ENCODE measurements at regions not wholly inside any gene's neighbourhood (a gene's known extent, or its start where the extent isn't known, plus 50 kb on each side); places are given as distances from the start of the nearest gene placed in this dataset.

DNA sequence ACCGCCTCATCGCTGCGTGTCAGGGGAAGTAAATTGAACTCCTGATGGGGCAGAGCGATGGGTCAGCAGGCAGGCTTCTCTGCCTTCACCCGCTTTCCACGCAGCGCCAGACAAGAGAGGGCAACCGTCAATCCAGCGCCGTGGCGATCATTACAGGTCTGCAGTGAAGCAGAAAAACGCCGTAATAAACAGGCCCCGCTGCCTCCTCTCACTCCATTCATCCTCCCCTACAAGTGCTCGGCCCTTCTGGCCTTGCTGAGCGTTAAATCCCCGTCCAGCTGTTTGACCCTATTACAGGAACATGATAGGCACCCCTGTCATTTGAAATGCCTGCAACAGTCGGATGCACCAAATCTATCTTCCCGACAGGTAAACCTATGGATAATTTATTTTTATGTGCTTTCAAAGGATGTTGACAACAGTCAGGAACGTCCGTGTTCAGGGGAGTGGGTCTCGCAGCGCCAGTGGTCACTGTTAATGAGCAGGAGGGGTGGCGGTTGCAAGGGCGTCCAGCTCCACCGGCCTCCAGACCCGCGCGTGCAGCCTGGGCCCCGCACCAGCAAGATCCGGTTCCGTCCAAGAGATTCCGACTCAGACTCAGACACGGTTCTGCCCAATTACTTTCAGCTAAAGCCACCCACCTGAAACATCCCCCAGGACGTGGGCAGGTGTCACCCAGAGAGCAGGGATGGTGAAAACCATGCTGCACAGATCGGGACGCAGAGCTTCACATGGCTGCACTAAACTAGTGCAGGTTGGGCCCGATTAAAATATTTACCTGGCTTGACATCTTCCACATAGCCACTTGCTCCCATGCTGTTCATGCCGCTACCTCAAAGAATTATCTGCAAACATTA is 508.0 kb upstream of the MGMT start:
- DNase-seq = no peak

DNA sequence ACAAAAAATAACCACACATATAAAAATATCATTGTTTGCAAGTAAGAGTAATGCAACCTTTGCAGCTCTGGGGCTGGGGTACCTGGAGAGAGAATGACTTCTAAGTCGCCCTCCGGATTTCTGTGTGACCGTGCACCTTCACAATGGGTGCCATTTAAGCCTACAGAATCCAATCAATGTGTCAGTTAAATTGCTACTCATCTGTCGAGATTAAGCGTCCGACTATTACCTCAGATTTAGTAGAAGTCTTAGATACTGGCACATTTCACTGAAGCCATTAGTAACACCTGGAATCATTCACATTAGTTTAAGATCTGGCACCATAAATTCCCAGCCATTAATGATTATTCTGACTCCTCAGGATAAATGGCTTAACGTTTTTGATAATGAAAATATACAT is 507.3 kb upstream of the MGMT start:
- DNase-seq = no peak

DNA sequence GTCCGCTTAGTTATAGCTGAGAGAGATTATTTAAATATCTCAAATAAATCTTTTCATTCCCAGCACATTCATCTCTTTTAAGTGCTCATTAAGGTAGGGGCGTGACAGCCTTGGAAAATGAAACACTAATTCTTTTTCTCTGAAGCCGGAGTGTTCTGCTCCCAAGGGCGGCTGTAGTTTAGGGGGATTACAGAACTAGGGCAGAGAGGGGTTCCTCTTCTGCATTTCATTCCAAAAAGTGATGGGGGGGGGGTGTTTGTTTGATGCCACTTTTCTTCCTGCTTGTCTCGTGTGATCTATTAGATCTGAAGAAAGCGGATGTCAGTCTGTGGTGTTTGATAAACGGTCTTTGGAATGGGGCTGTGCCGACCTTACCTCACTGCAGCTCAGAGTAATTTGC is 506.5 kb upstream of the MGMT start:
- no peak for DNase-seq

DNA sequence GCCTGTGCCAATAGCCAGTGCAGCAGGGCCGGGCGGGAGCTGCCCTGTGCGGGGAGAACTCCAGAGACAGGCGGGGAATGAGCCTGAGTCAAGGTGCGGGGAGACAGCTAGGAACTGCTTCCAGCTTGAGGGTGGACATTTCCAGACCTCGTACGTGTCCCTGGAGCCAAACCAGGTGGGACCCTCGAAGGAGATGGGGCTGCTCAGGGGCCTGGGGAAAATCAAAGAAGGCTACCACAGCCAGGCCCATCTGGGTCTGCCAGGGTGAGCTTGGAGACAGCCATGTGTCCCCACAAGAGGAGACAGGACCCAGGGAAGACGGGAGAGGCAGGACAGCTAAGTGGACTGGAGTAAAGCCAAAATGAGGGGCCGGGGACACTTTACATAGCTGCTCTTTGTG is 504.9 kb upstream of the MGMT start:
- DNase-seq = no peak

DNA sequence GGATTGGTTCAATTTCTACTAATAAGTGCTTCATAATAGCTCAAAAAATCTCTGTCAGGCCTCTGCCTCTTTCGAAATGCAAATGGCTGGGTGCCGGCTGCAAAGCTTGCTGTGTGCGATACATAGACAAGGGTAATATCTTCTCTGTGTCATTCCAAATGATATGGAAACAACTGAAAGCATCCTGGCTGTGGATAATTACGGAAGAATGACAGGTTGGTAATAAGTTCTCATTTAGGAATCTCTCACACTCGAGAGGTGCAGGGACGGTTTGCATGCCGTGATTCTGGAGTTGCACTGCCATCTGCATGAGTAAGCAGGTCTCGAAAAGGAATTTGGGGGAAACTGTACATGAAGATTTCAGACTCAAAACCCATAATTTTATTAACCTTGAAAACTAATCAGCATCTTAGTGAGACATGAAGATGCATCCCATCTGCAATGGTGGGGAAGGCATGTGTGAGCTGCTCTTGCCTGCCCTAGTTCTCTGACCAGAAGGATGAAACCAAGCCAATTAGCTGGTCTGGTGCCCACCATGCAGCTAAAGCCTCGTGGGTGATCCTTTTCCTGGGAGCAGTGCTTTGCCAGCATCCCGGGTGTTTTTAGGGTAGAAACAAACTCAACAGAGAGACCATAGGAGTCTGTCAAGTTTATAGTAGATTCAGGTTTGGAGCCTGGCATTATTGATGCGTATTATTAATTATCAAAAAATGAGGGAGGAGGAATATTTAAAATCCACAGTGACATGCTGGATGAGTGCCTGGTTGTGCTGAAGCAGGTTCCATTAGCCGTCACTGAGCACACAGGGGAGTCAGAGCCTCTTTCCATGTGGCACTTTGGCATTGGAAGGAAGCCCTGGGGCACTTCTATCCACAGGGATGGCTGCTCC is 503.6 kb upstream of the MGMT start:
- no peak for DNase-seq

DNA sequence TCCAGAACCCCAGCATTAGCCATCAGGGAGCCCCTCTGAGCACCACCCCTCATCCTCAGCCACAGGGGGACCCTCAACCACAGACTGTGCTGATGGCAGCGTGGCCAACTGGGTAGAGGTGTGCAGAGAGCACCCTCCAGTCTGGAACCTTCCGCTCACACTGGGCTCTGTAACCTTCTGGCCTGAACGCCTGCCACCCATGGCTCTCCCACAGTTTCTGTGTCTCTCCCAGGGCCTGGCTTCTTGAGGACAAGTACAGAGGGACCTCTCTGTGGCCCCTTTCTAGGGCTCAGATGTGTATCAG is 503.0 kb upstream of the MGMT start:
- no peak for DNase-seq

DNA sequence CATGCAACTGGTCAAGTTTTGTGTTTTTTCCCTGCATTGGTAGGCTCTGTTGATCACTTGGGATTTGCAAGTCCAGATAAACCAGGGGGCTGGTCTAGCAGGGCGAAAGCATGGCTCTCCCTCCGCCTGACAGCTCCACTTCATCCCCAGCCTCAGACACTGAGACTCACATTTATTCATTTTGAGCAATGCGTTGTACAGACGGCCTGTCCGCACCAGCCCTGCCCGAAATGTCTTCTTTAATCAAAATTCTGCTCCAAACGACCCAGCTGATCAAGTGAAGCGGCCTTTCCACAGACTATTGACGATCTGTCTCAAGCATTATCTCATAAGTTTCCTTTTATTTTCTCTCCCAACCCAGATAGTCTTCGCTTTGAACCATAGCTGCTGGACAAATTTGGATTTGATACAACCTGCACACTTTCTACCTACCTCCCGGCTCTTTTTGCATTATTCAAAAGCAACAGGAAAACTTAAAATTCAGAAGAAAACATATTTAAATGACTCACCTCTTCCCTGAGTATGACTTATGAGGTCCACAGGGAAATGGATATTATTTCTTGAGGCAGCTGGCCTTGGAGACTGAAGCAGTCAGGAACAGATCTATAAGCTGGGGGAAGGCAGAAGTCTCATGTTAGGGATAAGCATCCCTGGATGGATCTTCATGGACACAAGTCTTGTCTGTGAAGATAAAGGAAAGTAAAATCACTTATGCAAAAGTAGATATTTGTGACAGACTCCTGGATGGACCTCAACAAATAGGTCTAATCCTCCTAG is 498.9 kb upstream of the MGMT start:
- DNase-seq = no peak

DNA sequence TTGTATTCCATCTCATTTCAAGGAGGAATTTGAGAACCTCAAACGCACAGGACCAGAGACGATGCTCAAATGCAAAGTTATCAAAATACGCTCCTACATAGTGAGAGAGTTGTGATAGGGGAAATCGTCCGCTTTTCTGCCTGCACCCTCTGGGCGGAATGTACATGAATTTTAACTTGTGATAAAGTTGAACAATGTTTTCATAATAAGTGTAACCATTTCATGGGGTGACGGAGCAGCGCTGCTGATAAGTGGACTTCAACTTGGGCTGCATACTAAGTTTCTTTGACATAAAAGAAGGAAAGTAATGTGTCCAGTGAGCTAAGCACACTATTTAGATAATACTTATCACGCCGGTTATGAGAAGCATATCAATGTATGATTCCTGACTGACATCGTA is 497.5 kb upstream of the MGMT start:
- DNase-seq = no peak

DNA sequence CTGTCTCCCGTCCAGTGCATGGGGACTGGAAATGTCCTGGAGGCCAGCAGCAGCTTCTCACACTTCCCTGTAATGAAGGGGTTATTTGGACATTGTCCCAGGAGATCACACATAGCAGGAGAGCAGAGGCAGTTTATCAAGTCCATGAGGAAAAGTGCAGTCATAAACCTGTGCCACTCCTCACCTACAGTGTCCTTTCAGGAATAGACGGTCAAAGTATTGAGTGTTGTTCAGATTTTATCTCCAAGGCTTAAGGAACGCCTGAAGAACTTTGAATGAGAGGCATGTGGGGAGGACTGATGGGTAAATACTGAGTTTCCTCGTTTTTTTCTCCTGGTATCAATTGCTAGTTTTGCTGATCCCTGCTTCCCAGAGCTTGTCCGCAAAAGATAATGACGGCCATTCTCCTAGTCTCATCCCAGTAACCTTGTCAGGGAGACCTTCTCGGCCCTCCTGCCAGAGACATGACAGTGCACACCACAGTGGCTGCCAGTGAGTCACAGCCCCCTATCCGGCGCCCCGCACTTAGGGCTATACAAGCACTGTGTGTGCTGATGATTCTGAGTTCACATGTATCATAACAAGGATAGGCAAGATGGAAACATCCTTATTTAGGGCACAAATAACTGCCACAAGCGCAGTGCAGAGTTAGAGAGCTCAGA is 495.5 kb upstream of the MGMT start:
- no peak for DNase-seq

DNA sequence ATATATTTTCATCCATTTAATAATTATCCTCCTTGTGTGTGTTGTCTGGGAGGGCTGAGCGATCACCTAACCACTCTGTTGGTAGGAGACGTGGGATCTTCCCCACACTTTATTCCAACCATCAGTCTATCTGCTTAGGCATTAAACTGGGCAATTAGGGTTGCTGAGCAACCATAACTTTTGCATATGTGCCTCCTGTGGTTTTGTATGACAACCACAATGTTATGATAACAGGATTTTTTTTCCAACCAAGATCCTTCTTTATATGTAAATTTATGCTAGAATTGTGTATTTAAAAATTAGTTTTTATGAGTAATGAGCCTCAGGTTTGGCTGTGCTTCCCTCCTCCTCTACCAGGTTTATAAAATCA is 495.0 kb upstream of the MGMT start:
- no peak for DNase-seq

DNA sequence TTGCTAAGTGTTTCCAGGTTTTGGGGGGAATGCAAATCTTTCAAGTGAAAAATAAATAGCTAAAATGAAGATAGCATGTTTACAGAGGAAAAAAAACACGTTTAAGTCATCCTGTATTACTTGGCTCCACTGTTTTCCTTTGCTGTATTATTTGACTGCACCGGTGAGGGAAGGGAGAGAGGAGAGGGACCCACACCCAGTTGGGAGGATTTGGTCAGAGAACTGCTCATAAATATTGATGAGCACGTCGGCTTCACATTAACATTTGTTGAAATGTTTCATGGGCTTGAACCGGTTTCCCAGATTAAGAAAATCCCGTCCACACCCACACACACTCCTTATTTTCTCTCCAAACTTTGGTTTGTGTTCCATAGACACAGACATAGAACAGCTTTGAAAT is 493.8 kb upstream of the MGMT start:
- DNase-seq = no peak

DNA sequence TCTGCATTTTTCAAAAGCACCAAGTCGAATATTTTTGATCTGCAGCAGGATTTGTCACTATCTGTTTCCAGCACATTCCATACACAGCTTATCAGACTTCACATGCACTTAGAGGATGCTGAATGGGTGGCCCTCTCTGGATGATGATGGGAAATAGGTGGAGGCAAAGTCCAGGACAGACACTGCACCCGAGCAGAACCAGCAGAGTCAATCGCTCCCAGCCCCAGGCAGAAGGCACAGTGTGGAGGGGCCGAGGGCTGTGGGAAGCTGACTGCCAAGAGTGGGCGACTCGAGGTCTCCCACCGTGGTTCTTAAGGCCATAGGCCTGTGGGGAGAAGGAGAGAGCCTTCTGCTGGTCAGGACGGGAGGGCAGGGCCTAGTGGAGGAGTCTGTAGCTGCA is 490.2 kb upstream of the MGMT start:
- DNase-seq = no peak

DNA sequence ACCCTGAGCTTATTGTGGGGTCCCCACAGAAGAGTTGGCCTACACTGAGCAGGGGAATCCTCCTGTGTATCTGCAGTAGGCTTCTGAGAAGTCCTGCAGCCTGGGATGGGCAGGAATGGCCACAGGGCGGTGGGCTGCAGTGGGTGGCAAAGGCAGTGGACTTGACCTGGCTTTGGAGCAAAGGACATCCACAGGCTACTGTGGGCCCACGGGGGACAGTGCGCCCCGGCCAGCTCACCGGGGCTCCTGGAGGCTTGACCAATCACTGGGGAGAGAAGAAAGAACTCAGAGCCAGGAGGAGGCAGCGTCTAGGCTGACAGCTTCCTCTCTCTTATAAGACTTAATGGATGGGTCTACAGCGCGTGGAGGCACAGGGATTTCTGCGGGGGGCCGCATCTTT is 488.8 kb upstream of the MGMT start:
- no peak for DNase-seq

DNA sequence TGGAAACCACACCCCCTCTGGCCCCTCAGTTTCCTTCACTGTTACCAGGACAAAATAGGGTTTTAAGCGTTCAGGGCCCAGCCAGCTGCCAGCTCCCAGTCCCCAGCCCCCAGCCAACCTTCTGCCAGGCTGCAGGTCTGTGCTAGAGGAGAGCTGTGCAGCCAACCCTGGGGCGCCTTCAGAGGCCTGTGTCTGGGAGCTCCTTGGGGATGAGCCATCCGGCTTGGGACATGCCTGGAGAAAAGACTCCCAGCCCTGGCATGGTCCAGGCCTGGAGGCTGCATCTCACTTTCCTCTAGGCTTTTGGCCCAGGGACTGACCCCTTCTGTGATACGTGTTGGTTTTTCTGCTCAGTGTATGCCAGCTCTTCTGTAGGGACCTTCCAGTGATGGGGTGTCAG is 487.6 kb upstream of the MGMT start:
- DNase-seq = no peak

DNA sequence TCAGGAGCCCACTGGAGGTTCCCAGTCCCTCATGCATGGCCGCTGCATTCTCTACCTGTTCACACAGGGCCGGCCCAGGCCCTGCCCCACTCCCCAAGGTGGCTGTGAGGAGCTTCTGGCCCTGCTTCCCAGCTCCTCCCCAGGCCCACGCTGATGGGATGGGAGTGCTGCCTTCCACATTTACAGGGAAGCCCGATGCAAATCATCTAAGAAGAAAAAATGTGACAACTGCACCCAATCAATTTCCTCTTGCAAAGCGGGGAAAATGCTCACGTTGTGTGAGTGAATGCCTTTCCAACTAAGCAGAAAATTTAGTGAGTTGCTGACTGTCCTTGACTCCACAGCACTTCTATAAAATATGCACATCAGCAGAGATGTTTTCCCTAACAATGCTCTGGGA is 485.8 kb upstream of the MGMT start:
- DNase-seq = no peak

DNA sequence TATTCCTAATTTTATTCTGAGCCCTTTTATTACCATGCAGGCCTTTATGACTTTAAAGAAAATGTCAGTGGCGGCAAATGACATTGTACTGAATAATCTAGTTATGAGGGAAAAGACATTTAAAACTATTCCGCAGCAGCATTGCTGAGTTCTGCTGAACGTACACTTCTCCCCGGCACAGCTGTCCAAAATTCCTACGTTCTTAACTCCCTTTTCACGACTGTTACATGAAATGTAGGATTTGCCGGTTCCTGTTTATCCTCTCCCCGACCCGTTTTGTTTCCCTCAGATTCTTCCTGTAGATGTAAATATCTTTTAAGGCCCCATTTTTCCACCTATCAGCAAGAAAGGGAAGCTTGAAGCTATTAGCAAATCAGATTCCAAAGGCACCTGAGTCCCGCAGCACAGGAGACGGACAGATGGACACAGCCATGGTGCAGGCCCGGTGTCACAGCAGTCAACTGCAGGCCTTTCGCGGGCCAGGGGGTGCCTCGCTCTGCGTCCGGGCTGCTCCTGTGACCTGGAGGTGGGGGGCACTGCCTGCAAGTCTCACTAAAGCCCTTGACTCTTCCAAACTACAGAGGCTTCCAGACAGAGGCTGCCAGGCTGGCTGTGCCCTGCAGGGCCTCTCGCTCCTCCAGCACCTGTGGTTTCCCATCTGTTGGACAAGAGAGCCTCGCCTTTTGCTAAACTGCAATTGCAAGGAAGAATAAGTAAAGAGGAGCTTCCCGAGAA is 485.0 kb upstream of the MGMT start:
- no peak for DNase-seq

DNA sequence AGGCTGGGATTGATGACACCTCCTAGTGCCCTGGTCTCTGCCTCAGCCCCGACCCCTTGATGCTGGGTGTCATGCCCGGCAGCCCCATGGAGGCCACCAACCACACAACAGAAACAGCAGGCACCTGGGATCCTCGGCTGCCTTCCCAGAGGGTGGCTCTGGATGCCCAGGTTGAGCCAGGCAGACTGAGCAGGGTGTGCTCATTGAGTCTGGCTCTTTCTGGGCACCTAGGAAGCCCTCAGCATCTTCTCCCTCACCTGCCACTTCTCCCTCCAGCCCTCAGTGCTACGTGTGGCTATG is 484.5 kb upstream of the MGMT start:
- DNase-seq = no peak

DNA sequence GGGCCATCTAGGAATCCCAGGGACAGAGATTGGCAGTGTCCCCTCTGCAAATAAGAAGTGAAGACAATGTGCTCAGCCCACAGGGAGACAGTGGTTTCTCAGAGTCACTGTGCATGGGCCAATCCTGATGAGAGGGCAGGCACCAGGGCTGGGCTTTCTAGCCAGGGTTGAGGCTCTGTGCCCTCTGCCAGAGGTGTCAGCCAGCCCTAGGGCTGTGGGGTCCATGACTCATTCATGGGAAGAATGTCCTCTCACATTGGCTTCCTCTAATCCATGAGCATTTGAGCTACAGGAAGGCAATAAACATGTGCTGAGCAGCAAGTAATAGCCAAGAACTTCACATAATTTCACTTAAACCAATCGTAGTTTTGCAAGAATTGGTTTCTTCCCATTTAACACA is 482.0 kb upstream of the MGMT start:
- DNase-seq = no peak

DNA sequence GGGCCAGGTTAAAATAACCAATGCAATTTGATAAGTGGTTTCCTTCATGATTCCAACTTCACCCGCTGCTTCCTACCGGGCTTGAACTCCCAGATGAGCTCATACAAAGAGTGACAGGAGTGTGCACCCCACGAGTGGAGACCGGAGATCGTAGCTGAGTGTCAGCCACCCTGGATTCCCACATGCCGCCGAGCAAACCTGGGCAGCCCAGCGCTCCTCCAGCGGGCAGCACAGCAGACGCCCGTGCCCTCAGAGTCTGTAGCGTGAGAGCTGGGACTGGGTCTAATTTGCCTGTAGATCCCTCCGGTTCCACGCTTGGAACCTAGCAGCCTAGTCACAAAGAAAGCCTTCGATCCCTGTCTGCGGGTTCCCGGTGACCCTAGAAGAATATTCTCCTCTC is 476.1 kb upstream of the MGMT start:
- no peak for DNase-seq

DNA sequence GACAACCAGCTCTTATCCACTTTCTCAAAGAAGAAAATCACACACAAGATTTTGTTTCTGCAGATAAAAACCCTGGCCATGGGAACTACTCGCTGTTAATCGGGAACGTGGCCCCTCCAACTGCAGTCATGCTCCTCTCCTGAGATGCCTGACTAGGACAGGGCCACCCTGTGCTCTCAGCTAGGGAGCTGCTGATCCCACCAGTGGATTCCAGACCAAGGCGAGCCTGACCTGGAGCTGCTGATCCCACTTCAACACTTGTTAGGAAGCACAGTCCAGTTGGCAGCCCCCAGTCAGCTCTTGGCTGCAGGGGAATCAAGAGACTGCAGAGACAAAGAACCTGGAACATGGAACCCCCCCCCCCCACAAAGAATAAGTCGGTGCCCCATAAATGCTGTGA is 474.3 kb upstream of the MGMT start:
- no peak for DNase-seq

DNA sequence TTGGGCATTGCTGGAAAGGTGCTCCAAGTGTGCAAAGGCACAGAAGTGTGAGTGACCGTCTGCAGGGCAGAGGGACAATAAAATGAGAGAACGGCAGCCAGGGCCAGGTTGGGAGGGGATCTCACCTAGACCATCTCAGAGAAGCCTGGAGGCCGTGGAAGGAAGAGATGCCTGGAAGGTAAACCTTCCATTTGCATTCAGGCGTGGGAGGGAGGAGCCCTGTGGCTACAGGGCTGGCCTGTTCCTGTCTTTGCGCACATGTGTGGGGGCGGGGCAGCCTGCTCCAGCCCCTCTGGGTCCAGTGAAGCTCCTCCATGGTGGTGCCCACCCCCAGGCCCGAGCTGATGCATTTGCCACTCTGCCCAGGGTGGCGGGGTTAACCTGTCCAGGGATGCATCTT is 473.6 kb upstream of the MGMT start:
- no peak for DNase-seq

DNA sequence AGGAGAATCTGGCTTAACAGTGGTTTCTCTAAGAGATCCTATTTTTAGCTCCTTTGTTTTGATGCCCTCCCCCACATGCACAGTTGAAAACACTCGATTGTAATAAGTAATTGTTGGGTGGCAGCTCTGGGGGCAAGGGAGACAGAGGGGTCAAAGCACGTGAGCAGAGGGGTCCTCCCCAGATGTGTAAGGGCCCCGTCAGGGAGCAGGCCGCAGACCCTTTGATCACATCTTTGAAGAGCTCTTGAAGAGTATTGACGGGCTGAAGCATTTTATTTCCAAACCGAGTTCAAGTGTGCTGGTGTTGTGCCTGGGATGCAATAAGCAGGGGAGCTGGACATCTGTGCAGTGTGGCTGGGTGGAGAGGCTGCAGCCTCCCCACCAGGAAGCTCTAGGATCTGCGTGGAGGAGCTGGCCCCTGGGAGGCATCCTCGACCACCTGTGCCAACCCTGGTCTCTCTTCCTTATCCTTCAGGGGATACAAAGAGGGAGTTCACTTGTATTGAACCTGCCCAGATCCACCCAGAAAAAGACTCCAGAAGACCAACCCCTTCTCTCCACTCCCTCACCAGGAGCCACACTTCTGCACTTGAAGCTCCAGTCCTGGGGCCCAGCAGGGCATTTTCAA is 473.0 kb upstream of the MGMT start:
- DNase-seq = no peak

All from stimulated activated CD4-positive, alpha-beta T cell treated with anti-CD3 and anti-CD28 coated beads, Interleukin-4, amount 100 ng/mL, for 1 hour (primary cell).